GM23338 (cell line): ENCODE measurements at regions not wholly inside any gene's neighbourhood (a gene's known extent, or its start where the extent isn't known, plus 50 kb on each side); places are given as distances from the start of the nearest gene placed in this dataset.

Experiments used
- ATAC-seq: fragments of 200-7000 bp; cut with Tn5 transposase; 3 replicates; pipeline ENCODE4 v1.9.1; 2020
- DNase-seq: peaks from one replicate; pipeline ENCODE4 v3.0.0-alpha.2; 2015; ENCODE audit warnings: low spot score
- H2AFZ ChIP-seq: fragments of 200-600 bp; sonication (generic); 2 replicates; pipeline ENCODE4 v1.8.0; 2016; ENCODE audit warnings: antibody characterized with exemption, mild to moderate bottlenecking, moderate library complexity
- H3F3A ChIP-seq: fragments of 200-600 bp; sonication (generic); replicated peaks from 2 replicates; pipeline ENCODE4 v1.8.0; 2017; ENCODE audit warnings: antibody characterized with exemption, mixed run types, low read depth
- H3K27ac ChIP-seq: fragments of 200-600 bp; sonication (generic); 2 replicates; pipeline ENCODE4 v1.6.1; 2016; ENCODE audit warnings: low read depth
- H3K27me3 ChIP-seq: fragments of 200-600 bp; sonication (generic); 2 replicates; pipeline ENCODE4 v1.8.0; 2016; ENCODE audit warnings: mild to moderate bottlenecking, mixed run types, moderate library complexity; ENCODE audit not compliant: insufficient read depth
- H3K36me3 ChIP-seq: fragments of 200-600 bp; sonication (generic); 2 replicates; pipeline ENCODE4 v1.8.0; 2016; ENCODE audit warnings: mild to moderate bottlenecking; ENCODE audit not compliant: insufficient read depth
- H3K4me1 ChIP-seq: fragments of 200-600 bp; sonication (generic); 2 replicates; pipeline ENCODE4 v1.8.0; 2016; ENCODE audit warnings: mild to moderate bottlenecking, moderate library complexity; ENCODE audit not compliant: insufficient read depth
- H3K4me2 ChIP-seq: fragments of 200-600 bp; sonication (generic); 2 replicates; pipeline ENCODE4 v1.7.1; 2017; ENCODE audit warnings: mixed run types
- H3K4me3 ChIP-seq: fragments of 200-600 bp; sonication (generic); 2 replicates; pipeline ENCODE4 v1.6.1; 2016; ENCODE audit warnings: mixed run types
- H3K79me2 ChIP-seq: fragments of 200-600 bp; sonication (generic); replicated peaks from 2 replicates; pipeline ENCODE4 v1.8.0; 2017; ENCODE audit warnings: mild to moderate bottlenecking; ENCODE audit not compliant: insufficient read depth
- H3K9me2 ChIP-seq: fragments of 200-600 bp; sonication (generic); 2 replicates; pipeline ENCODE4 v1.8.0; 2017; ENCODE audit not compliant: insufficient read depth
- H4K20me1 ChIP-seq: fragments of 200-600 bp; sonication (generic); replicated peaks from 2 replicates; pipeline ENCODE4 v1.8.0; 2017; ENCODE audit warnings: mild to moderate bottlenecking; ENCODE audit not compliant: insufficient read depth
- H3K27ac Mint-ChIP-seq: 2 replicates; pipeline ENCODE4 v1.8.0; 2020; ENCODE audit warnings: inconsistent platforms, mild to moderate bottlenecking, moderate library complexity, mixed read lengths
- H3K27me3 Mint-ChIP-seq: 3 replicates; pipeline ENCODE4 v1.8.0; 2022; ENCODE audit warnings: low read depth, mild to moderate bottlenecking, moderate library complexity, mixed read lengths, inconsistent platforms; ENCODE audit not compliant: insufficient read depth, poor library complexity
- H3K36me3 Mint-ChIP-seq: 3 replicates; pipeline ENCODE4 v1.8.0; 2021; ENCODE audit warnings: low read depth, mild to moderate bottlenecking, inconsistent platforms, moderate library complexity, mixed read lengths
- H3K4me1 Mint-ChIP-seq: 3 replicates; pipeline ENCODE4 v1.8.0; 2020; ENCODE audit warnings: mild to moderate bottlenecking, inconsistent platforms, mixed read lengths
- H3K4me3 Mint-ChIP-seq: 3 replicates; pipeline ENCODE4 v1.8.0; 2021; ENCODE audit warnings: moderate library complexity, mild to moderate bottlenecking, inconsistent platforms, mixed read lengths
- H3K9me3 Mint-ChIP-seq: 3 replicates; pipeline ENCODE4 v1.8.0; 2020; ENCODE audit warnings: moderate library complexity, mild to moderate bottlenecking, inconsistent platforms, mixed read lengths
- CREB1 ChIP-seq: fragments of 250-450 bp; sonication (Bioruptor Pico); IDR thresholded peaks from 2 replicates; pipeline ENCODE4 v1.5.0; 2020; ENCODE audit warnings: low read depth, mild to moderate bottlenecking, moderate library complexity
- EZH2 ChIP-seq: fragments of 200-600 bp; sonication (generic); IDR thresholded peaks from one replicate; pipeline ENCODE4 v1.8.0; 2017; ENCODE audit warnings: antibody characterized with exemption, mild to moderate bottlenecking, low read depth; ENCODE audit not compliant: unreplicated experiment
- EZH2phosphoT487 ChIP-seq: fragments of 200-600 bp; sonication (generic); IDR thresholded peaks from one replicate; pipeline ENCODE4 v1.8.1; 2018; ENCODE audit warnings: antibody characterized with exemption; ENCODE audit not compliant: unreplicated experiment
- JUNB ChIP-seq: IDR thresholded peaks from one replicate; pipeline ENCODE4 v1.6.1; 2016; ENCODE audit warnings: antibody characterized with exemption; ENCODE audit not compliant: unreplicated experiment
- NANOG ChIP-seq: IDR thresholded peaks from 2 replicates; pipeline ENCODE4 v1.6.1; 2016; ENCODE audit warnings: antibody characterized with exemption, borderline replicate concordance
- POLR2AphosphoS5 ChIP-seq: IDR thresholded peaks from 2 replicates; pipeline ENCODE4 v1.6.1; 2016; ENCODE audit warnings: antibody characterized with exemption, low read depth
- REST ChIP-seq: IDR thresholded peaks from one replicate; pipeline ENCODE4 v1.6.1; 2018; ENCODE audit warnings: antibody characterized with exemption; ENCODE audit not compliant: unreplicated experiment
- STAT1 ChIP-seq: IDR thresholded peaks from one replicate; pipeline ENCODE4 v1.6.1; 2016; ENCODE audit warnings: antibody characterized with exemption; ENCODE audit not compliant: unreplicated experiment
- ZNF114 ChIP-seq: fragments of 250-450 bp; sonication (Bioruptor Pico); IDR thresholded peaks from 2 replicates; pipeline ENCODE4 v1.5.0; 2020; ENCODE audit warnings: mild to moderate bottlenecking, moderate library complexity
- ZNF331 ChIP-seq: fragments of 250-450 bp; sonication (Bioruptor Pico); IDR thresholded peaks from 2 replicates; pipeline ENCODE4 v1.5.0; 2020; ENCODE audit warnings: low read depth, mild to moderate bottlenecking, moderate library complexity
- TF ChIP-seq, protein P1 (sequence below): IDR thresholded peaks from 2 replicates; pipeline ENCODE4 v1.6.1; 2016; ENCODE audit warnings: antibody characterized with exemption
- TF ChIP-seq, protein P2 (sequence below): fragments of 250-450 bp; sonication (Bioruptor Pico); IDR thresholded peaks from 2 replicates; pipeline ENCODE4 v1.5.0; 2020; ENCODE audit warnings: mild to moderate bottlenecking, moderate library complexity
- TF ChIP-seq, protein P3 (sequence below), 2 experiments: fragments of 200-600 bp in 1 of 2; sonication (generic) in 1 of 2; conservative IDR thresholded peaks; 2 replicates each; pipeline versions ENCODE4 v1.5.1 to v1.6.1; 2016 to 2017; ENCODE audit warnings: antibody characterized with exemption in 2 of 2, low read depth in 2 of 2, mild to moderate bottlenecking in 2 of 2, moderate library complexity in 1 of 2

- peaks cover 11% of the 10 kb centered on the region; the same call in 2 of the 3 replicates for H3K9me3 Mint-ChIP-seq
- Histone ChIP-seq H2AFZ (peak overlapping the region; percentile 66; the same call in 1 of the 2 replicates), H3K36me3 (no peaks in the 10 kb centered on the region), H4K20me1 (no peaks in the 10 kb centered on the region), H3K27me3 (no peaks in the 10 kb centered on the region), H3K79me2 (no peaks in the 10 kb centered on the region), H3K4me3 (no peak overlapping the region), H3K4me2 (no peak overlapping the region), H3F3A (no peaks in the 10 kb centered on the region), H3K27ac (no peak overlapping the region), H3K9me2 (no peaks in the 10 kb centered on the region), H3K4me1 (peaks cover 18% of the 10 kb centered on the region)
- H3K36me3 Mint-ChIP-seq, result peaks cover 10% of the 10 kb centered on the region; the same call in 1 of the 3 replicates
- ATAC-seq, result no peak
- no peak overlapping the region for H3K27ac Mint-ChIP-seq
- TF ChIP-seq ZNF114 (CRISPR knock-in tag) (no peak), STAT1 (no peak), POLR2AphosphoS5 (no peak), JUNB (no peak), ZNF331 (CRISPR knock-in tag) (no peak), EZH2phosphoT487 (no peak), EZH2 (no peak), NANOG (no peak), CREB1 (CRISPR knock-in tag) (no peak), REST (no peak)
- TF ChIP-seq, protein P1, sequence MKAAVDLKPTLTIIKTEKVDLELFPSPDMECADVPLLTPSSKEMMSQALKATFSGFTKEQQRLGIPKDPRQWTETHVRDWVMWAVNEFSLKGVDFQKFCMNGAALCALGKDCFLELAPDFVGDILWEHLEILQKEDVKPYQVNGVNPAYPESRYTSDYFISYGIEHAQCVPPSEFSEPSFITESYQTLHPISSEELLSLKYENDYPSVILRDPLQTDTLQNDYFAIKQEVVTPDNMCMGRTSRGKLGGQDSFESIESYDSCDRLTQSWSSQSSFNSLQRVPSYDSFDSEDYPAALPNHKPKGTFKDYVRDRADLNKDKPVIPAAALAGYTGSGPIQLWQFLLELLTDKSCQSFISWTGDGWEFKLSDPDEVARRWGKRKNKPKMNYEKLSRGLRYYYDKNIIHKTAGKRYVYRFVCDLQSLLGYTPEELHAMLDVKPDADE, result no peak
- TF ChIP-seq, protein P2, sequence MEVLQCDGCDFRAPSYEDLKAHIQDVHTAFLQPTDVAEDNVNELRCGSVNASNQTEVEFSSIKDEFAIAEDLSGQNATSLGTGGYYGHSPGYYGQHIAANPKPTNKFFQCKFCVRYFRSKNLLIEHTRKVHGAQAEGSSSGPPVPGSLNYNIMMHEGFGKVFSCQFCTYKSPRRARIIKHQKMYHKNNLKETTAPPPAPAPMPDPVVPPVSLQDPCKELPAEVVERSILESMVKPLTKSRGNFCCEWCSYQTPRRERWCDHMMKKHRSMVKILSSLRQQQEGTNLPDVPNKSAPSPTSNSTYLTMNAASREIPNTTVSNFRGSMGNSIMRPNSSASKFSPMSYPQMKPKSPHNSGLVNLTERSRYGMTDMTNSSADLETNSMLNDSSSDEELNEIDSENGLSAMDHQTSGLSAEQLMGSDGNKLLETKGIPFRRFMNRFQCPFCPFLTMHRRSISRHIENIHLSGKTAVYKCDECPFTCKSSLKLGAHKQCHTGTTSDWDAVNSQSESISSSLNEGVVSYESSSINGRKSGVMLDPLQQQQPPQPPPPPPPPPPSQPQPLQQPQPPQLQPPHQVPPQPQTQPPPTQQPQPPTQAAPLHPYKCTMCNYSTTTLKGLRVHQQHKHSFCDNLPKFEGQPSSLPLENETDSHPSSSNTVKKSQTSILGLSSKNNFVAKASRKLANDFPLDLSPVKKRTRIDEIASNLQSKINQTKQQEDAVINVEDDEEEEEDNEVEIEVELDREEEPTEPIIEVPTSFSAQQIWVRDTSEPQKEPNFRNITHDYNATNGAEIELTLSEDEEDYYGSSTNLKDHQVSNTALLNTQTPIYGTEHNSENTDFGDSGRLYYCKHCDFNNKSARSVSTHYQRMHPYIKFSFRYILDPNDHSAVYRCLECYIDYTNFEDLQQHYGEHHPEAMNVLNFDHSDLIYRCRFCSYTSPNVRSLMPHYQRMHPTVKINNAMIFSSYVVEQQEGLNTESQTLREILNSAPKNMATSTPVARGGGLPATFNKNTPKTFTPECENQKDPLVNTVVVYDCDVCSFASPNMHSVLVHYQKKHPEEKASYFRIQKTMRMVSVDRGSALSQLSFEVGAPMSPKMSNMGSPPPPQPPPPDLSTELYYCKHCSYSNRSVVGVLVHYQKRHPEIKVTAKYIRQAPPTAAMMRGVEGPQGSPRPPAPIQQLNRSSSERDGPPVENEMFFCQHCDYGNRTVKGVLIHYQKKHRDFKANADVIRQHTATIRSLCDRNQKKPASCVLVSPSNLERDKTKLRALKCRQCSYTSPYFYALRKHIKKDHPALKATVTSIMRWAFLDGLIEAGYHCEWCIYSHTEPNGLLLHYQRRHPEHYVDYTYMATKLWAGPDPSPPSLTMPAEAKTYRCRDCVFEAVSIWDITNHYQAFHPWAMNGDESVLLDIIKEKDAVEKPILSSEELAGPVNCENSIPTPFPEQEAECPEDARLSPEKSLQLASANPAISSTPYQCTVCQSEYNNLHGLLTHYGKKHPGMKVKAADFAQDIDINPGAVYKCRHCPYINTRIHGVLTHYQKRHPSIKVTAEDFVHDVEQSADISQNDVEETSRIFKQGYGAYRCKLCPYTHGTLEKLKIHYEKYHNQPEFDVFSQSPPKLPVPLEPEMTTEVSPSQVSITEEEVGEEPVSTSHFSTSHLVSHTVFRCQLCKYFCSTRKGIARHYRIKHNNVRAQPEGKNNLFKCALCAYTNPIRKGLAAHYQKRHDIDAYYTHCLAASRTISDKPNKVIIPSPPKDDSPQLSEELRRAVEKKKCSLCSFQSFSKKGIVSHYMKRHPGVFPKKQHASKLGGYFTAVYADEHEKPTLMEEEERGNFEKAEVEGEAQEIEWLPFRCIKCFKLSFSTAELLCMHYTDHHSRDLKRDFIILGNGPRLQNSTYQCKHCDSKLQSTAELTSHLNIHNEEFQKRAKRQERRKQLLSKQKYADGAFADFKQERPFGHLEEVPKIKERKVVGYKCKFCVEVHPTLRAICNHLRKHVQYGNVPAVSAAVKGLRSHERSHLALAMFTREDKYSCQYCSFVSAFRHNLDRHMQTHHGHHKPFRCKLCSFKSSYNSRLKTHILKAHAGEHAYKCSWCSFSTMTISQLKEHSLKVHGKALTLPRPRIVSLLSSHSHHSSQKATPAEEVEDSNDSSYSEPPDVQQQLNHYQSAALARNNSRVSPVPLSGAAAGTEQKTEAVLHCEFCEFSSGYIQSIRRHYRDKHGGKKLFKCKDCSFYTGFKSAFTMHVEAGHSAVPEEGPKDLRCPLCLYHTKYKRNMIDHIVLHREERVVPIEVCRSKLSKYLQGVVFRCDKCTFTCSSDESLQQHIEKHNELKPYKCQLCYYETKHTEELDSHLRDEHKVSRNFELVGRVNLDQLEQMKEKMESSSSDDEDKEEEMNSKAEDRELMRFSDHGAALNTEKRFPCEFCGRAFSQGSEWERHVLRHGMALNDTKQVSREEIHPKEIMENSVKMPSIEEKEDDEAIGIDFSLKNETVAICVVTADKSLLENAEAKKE (CRISPR knock-in tag), result no peak
- TF ChIP-seq, protein P3, sequence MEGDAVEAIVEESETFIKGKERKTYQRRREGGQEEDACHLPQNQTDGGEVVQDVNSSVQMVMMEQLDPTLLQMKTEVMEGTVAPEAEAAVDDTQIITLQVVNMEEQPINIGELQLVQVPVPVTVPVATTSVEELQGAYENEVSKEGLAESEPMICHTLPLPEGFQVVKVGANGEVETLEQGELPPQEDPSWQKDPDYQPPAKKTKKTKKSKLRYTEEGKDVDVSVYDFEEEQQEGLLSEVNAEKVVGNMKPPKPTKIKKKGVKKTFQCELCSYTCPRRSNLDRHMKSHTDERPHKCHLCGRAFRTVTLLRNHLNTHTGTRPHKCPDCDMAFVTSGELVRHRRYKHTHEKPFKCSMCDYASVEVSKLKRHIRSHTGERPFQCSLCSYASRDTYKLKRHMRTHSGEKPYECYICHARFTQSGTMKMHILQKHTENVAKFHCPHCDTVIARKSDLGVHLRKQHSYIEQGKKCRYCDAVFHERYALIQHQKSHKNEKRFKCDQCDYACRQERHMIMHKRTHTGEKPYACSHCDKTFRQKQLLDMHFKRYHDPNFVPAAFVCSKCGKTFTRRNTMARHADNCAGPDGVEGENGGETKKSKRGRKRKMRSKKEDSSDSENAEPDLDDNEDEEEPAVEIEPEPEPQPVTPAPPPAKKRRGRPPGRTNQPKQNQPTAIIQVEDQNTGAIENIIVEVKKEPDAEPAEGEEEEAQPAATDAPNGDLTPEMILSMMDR (conservative IDR thresholded peaks at IDR 0.05; ENCODE audit: low read depth in 2 of 2), result no peak
- H3K4me3 Mint-ChIP-seq, result no peak overlapping the region
- no peak for DNase-seq
- H3K4me1 Mint-ChIP-seq, result peaks cover 33% of the 10 kb centered on the region
- peaks cover 14% of the 10 kb centered on the region for H3K27me3 Mint-ChIP-seq
These were observed 61.6 kb upstream of the MKI67 start for GRCh38 chr10:128187788-128188185.
